H1 (cell line): ENCODE measurements at regions not wholly inside any gene's neighbourhood (a gene's known extent, or its start where the extent isn't known, plus 50 kb on each side); places are given as distances from the start of the nearest gene placed in this dataset.

Source experiments
- CTCF ChIA-PET: fragments of 300-600 bp; sonication (Branson Sonifier 250); formaldehyde crosslinking; loops from one replicate; lab custom pipeline; 2021; ENCODE audit not compliant: partially characterized antibody; lab: Charles Lee
- POLR2A ChIA-PET: fragments of 300-600 bp; sonication (Branson Sonifier 250); formaldehyde crosslinking; loops from one replicate; lab custom pipeline; 2021; ENCODE audit warnings: inconsistent platforms; ENCODE audit not compliant: partially characterized antibody; lab: Charles Lee
- DNase-seq, 2 experiments: peaks; one replicate each; pipeline versions ENCODE4 v3.0.0 to v3.0.0-alpha.2; 2010 to 2022; ENCODE audit warnings: low spot score in 2 of 2, low read depth in 1 of 2, mixed read lengths in 1 of 2
- FAIRE-seq: peaks from 2 replicates; lab custom pipeline; 2011; peaks lifted over from hg19 to GRCh38; lab: Jason Lieb, UNC
- H2AFZ ChIP-seq: 2 replicates; pipeline ENCODE4 v1.8.1; 2012; ENCODE audit warnings: low read length, inconsistent platforms
- H2AK5ac ChIP-seq: 2 replicates; pipeline ENCODE4 v1.6.1; 2013; ENCODE audit warnings: low read depth, low read length
- H2BK120ac ChIP-seq: replicated peaks from 2 replicates; pipeline ENCODE3; 2013; ENCODE audit warnings: low read depth, low read length, inconsistent platforms
- H2BK12ac ChIP-seq: 2 replicates; pipeline ENCODE4 v1.6.1; 2013; ENCODE audit warnings: low read depth, low read length
- H2BK15ac ChIP-seq: 2 replicates; pipeline ENCODE4 v1.6.1; 2013; ENCODE audit warnings: low read length
- H2BK20ac ChIP-seq: 2 replicates; pipeline ENCODE4 v1.6.1; 2013; ENCODE audit warnings: low read length
- H2BK5ac ChIP-seq: 2 replicates; pipeline ENCODE4 v1.6.1; 2013; ENCODE audit warnings: low read depth, low read length
- H3K14ac ChIP-seq: 2 replicates; pipeline ENCODE4 v1.6.1; 2013; ENCODE audit warnings: inconsistent platforms; ENCODE audit not compliant: insufficient read length
- H3K18ac ChIP-seq: 2 replicates; pipeline ENCODE4 v1.6.1; 2013; ENCODE audit warnings: low read length; ENCODE audit errors: extremely low read depth
- H3K23ac ChIP-seq: 2 replicates; pipeline ENCODE4 v1.6.1; 2013; ENCODE audit warnings: inconsistent platforms; ENCODE audit not compliant: insufficient read length
- H3K23me2 ChIP-seq: 2 replicates; pipeline ENCODE4 v1.6.1; 2013; ENCODE audit warnings: low read depth, low read length
- H3K27ac ChIP-seq: 2 replicates; pipeline ENCODE4 v1.6.1; 2011; ENCODE audit warnings: low read depth, low read length, inconsistent platforms
- H3K27me3 ChIP-seq, 4 experiments: replicated peaks in 1 of 4; 1 replicate in 1 of 4; 2 replicates in 3 of 4; pipeline versions ENCODE4 v1.6.1 to v1.8.1; 2011 to 2013; ENCODE audit warnings: low read length in 3 of 4, mild to moderate bottlenecking in 3 of 4, inconsistent platforms in 2 of 4, mixed read lengths in 2 of 4, moderate library complexity in 1 of 4; ENCODE audit not compliant: control insufficient read depth in 3 of 4, insufficient read depth in 3 of 4; ENCODE audit errors: extremely low read depth in 1 of 4
- H3K36me3 ChIP-seq, 4 experiments: 2 replicates each; pipeline versions ENCODE4 v1.6.1 to v1.8.1; 2011 to 2013; ENCODE audit warnings: mild to moderate bottlenecking in 4 of 4, low read length in 3 of 4, moderate library complexity in 2 of 4, control low read depth in 1 of 4, inconsistent platforms in 1 of 4; ENCODE audit not compliant: insufficient read depth in 4 of 4, control insufficient read depth in 2 of 4
- H3K4ac ChIP-seq: replicated peaks from 2 replicates; pipeline ENCODE3; 2013; ENCODE audit warnings: low read length, low read depth, mixed read lengths, inconsistent platforms; ENCODE audit not compliant: insufficient read length
- H3K4me1 ChIP-seq, 4 experiments: replicated peaks in 1 of 4; 1 replicate in 1 of 4; 2 replicates in 3 of 4; pipeline versions ENCODE4 v1.6.1 to v1.8.1; 2011 to 2013; ENCODE audit warnings: low read length in 3 of 4, inconsistent platforms in 2 of 4, mixed read lengths in 1 of 4; ENCODE audit not compliant: insufficient read depth in 4 of 4, control insufficient read depth in 3 of 4
- H3K4me2 ChIP-seq, 2 experiments: 2 replicates each; pipeline versions ENCODE4 v1.6.1 to v1.8.1; 2011 to 2013; ENCODE audit warnings: low read depth in 2 of 2, low read length in 2 of 2, control low read depth in 1 of 2, inconsistent platforms in 1 of 2, mild to moderate bottlenecking in 1 of 2; ENCODE audit not compliant: insufficient read depth in 1 of 2
- H3K4me3 ChIP-seq, 4 experiments: fragments of 200-600, 300-600 bp in 1 of 4; sonication (generic), shearing (Covaris generic), sonication (Bioruptor Twin) in 1 of 4; 2 replicates each; pipeline versions ENCODE4 v1.5.1 to v1.8.1; 2011 to 2016; ENCODE audit warnings: low read length in 4 of 4, low read depth in 3 of 4, control low read depth in 2 of 4, inconsistent platforms in 2 of 4, mild to moderate bottlenecking in 2 of 4, mixed read lengths in 1 of 4, moderate library complexity in 1 of 4; ENCODE audit not compliant: insufficient read depth in 2 of 4; ENCODE audit errors: extremely low read depth in 1 of 4
- H3K56ac ChIP-seq: replicated peaks from 2 replicates; pipeline ENCODE3; 2013; ENCODE audit warnings: low read depth, mild to moderate bottlenecking, mixed read lengths, low read length, inconsistent platforms; ENCODE audit not compliant: insufficient read length
- H3K79me1 ChIP-seq: 2 replicates; pipeline ENCODE4 v1.6.1; 2013; ENCODE audit warnings: low read depth, low read length, control low read depth
- H3K79me2 ChIP-seq, 2 experiments: 2 replicates each; pipeline versions ENCODE4 v1.6.1 to v1.8.1; 2012 to 2013; ENCODE audit warnings: low read length in 2 of 2, mild to moderate bottlenecking in 2 of 2, inconsistent platforms in 1 of 2; ENCODE audit not compliant: insufficient read depth in 2 of 2, control insufficient read depth in 1 of 2
- H3K9ac ChIP-seq, 4 experiments: replicated peaks in 1 of 4; 1 replicate in 1 of 4; 2 replicates in 3 of 4; pipeline versions ENCODE4 v1.6.1 to v1.8.1; 2011 to 2013; ENCODE audit warnings: low read depth in 3 of 4, low read length in 3 of 4, control low read depth in 2 of 4, mild to moderate bottlenecking in 2 of 4, moderate library complexity in 2 of 4, inconsistent platforms in 1 of 4; ENCODE audit errors: extremely low read depth in 1 of 4
- H3K9me3 ChIP-seq, 2 experiments: 2 replicates each; pipeline versions ENCODE4 v1.6.1 to v1.8.1; 2012 to 2013; ENCODE audit warnings: mild to moderate bottlenecking in 2 of 2, moderate library complexity in 2 of 2, control low read depth in 1 of 2, inconsistent platforms in 1 of 2, low read depth in 1 of 2, low read length in 1 of 2, mixed read lengths in 1 of 2; ENCODE audit not compliant: insufficient read depth in 2 of 2
- H4K20me1 ChIP-seq, 2 experiments: replicated peaks in 1 of 2; 2 replicates each; pipeline versions ENCODE3 to v1.8.1; 2011 to 2013; ENCODE audit warnings: inconsistent platforms in 2 of 2, low read length in 2 of 2, mild to moderate bottlenecking in 1 of 2; ENCODE audit not compliant: insufficient read depth in 2 of 2, control insufficient read depth in 1 of 2
- H4K5ac ChIP-seq: 2 replicates; pipeline ENCODE4 v1.6.1; 2013; ENCODE audit warnings: low read length, low read depth, mixed read lengths, inconsistent platforms; ENCODE audit not compliant: insufficient read length
- H4K8ac ChIP-seq: 2 replicates; pipeline ENCODE4 v1.8.0; 2013; ENCODE audit warnings: mild to moderate bottlenecking, moderate library complexity, low read length, inconsistent platforms; ENCODE audit not compliant: insufficient read depth; ENCODE audit errors: extremely low read depth
- H4K91ac ChIP-seq: replicated peaks from 2 replicates; pipeline ENCODE3; 2013; ENCODE audit warnings: low read length, mixed read lengths, inconsistent platforms; ENCODE audit not compliant: insufficient read length
- CHD1 ChIP-seq: IDR thresholded peaks from 2 replicates; pipeline ENCODE4 v1.6.1; 2012; ENCODE audit warnings: low read depth, low read length, improper control_type of control experiment
- CHD2 ChIP-seq: IDR thresholded peaks from 2 replicates; pipeline ENCODE4 v1.6.1; 2012; ENCODE audit warnings: low read length, improper control_type of control experiment
- KDM4A ChIP-seq: IDR thresholded peaks from one replicate; pipeline ENCODE4 v1.7.1; 2012; ENCODE audit warnings: low read depth, mild to moderate bottlenecking, moderate library complexity, low read length, inconsistent platforms; ENCODE audit not compliant: severe bottlenecking
- POLR2AphosphoS5 ChIP-seq: IDR thresholded peaks from 2 replicates; pipeline ENCODE4 v1.6.1; 2011; ENCODE audit warnings: low read depth, low read length
- SAP30 ChIP-seq: fragments of 300-600 bp; sonication (generic); IDR thresholded peaks from 2 replicates; pipeline ENCODE4 v1.7.1; 2012; ENCODE audit warnings: low read length, moderate library complexity, mild to moderate bottlenecking, inconsistent platforms; ENCODE audit not compliant: insufficient read depth, insufficient replicate concordance
- SP1 ChIP-seq: IDR thresholded peaks from 2 replicates; pipeline ENCODE4 v1.6.1; 2011; ENCODE audit warnings: low read depth, low read length
- SP2 ChIP-seq: IDR thresholded peaks from 2 replicates; pipeline ENCODE4 v1.6.1; 2012; ENCODE audit warnings: mild to moderate bottlenecking, low read length, inconsistent platforms
- SRF ChIP-seq: IDR thresholded peaks from 2 replicates; pipeline ENCODE4 v1.6.1; 2011; ENCODE audit warnings: mild to moderate bottlenecking, low read depth, low read length, moderate library complexity
- TAF7 ChIP-seq: optimal IDR thresholded peaks from 2 replicates; pipeline ENCODE3; 2011; ENCODE audit warnings: low read depth, mild to moderate bottlenecking, inconsistent platforms, low read length, moderate library complexity, borderline replicate concordance
- TEAD4 ChIP-seq: IDR thresholded peaks from 2 replicates; pipeline ENCODE4 v1.6.1; 2012; ENCODE audit warnings: low read depth, low read length, inconsistent platforms, mixed read lengths
- WGBS, 2 experiments: shearing (Covaris generic) in 1 of 2; methylation state at CpG; one replicate each; pipeline versions ENCODE4 v1.1.6 to v1.1.7; 2013 to 2015; ENCODE audit warnings: low lambda C conversion rate in 2 of 2, mixed read lengths in 2 of 2, inconsistent platforms in 1 of 2, low coverage in 1 of 2, missing lambda C conversion rate in 1 of 2; ENCODE audit not compliant: insufficient replicate concordance in 2 of 2, insufficient coverage in 1 of 2, insufficient read length in 1 of 2; ENCODE audit errors: extremely low coverage in 1 of 2, missing lambda C conversion rate in 1 of 2; 5-methylcytosine and 5-hydroxymethylcytosine counted together

- FAIRE-seq (no peak), DNase-seq (no peak)
- Histone ChIP-seq H3K23me2 (no peaks in the 10 kb centered on the region), H3K4ac (no peak overlapping the region), H3K9me3 (no peaks in the 10 kb centered on the region), H3K23ac (no peak overlapping the region), H3K4me1 (no peaks in the 10 kb centered on the region), H3K27ac (no peak overlapping the region), H3K9ac (no peak overlapping the region), H3K18ac (no peak overlapping the region), H3K27me3 (no peaks in the 10 kb centered on the region), H4K8ac (no peak overlapping the region), H2BK12ac (no peak overlapping the region), H2AK5ac (no peak overlapping the region), H3K14ac (no peak overlapping the region), H2BK20ac (no peak overlapping the region), H3K4me2 (no peak overlapping the region), H3K79me1 (no peaks in the 10 kb centered on the region), H2BK15ac (no peak overlapping the region), H3K36me3 (no peaks in the 10 kb centered on the region), H4K20me1 (no peaks in the 10 kb centered on the region), H4K5ac (no peak overlapping the region), H4K91ac (no peak overlapping the region), H2AFZ (no peak overlapping the region), H2BK120ac (no peak overlapping the region), H2BK5ac (no peak overlapping the region), H3K79me2 (no peaks in the 10 kb centered on the region), H3K56ac (no peak overlapping the region), H3K4me3 (no peak overlapping the region)
- POLR2A ChIA-PET, result no interaction called here
- WGBS, 2 experiments, result 95% methylated on average over 5 of the region's 5 CpGs; no CpG with 5 or more reads in 1 of the 2 experiments
- CTCF ChIA-PET, result interaction anchor here (0.6 to 1.1 kb wide), 2 partner anchors 18 to 516 kb away, joined by 3 to 5 read pairs; no protein-coding TSS in a partner anchor
- TF ChIP-seq SP2 (no peak), SP1 (no peak), TEAD4 (no peak), KDM4A (no peak), SAP30 (no peak), CHD2 (no peak), TAF7 (no peak), CHD1 (no peak), POLR2AphosphoS5 (no peak), SRF (no peak)
Measured at GRCh38 chr4:37169956-37170355, 74.6 kb upstream of the NWD2 start.
